Endodermal cell (in vitro differentiated cells): ENCODE measurements at regions not wholly inside any gene's neighbourhood (a gene's known extent, or its start where the extent isn't known, plus 50 kb on each side); places are given as distances from the start of the nearest gene placed in this dataset.
"Not testable (repeated sequence)": the region's sequence is repeated elsewhere in the genome, so short reads cannot be mapped to it uniquely, and the experiment has no call there.

Experiments
- DNase-seq: peaks from one replicate; pipeline ENCODE4 v3.0.0-alpha.2; 2017
- H3K27ac ChIP-seq: 2 replicates; pipeline ENCODE4 v1.5.1; 2013; ENCODE audit warnings: mild to moderate bottlenecking, low read depth, low read length, moderate library complexity
- H3K27me3 ChIP-seq: 2 replicates; pipeline ENCODE4 v1.6.1; 2013; ENCODE audit warnings: mild to moderate bottlenecking, low read length, moderate library complexity; ENCODE audit not compliant: insufficient read depth, control insufficient read depth, poor library complexity, severe bottlenecking
- H3K36me3 ChIP-seq: 2 replicates; pipeline ENCODE4 v1.7.0; 2013; ENCODE audit warnings: mild to moderate bottlenecking, low read length, moderate library complexity; ENCODE audit not compliant: control insufficient read depth, insufficient read depth
- H3K4me1 ChIP-seq: one replicate; pipeline ENCODE4 v1.7.0; 2013; ENCODE audit warnings: low read length; ENCODE audit not compliant: control insufficient read depth, insufficient read depth
- H3K4me3 ChIP-seq: 2 replicates; pipeline ENCODE4 v1.5.1; 2013; ENCODE audit warnings: mild to moderate bottlenecking, low read length, moderate library complexity
- H3K9ac ChIP-seq: 2 replicates; pipeline ENCODE4 v1.6.1; 2013; ENCODE audit warnings: mild to moderate bottlenecking, low read length, moderate library complexity; ENCODE audit not compliant: poor library complexity, severe bottlenecking; ENCODE audit errors: extremely low read depth
- H3K9me3 ChIP-seq: 2 replicates; pipeline ENCODE4 v1.6.1; 2013; ENCODE audit warnings: mild to moderate bottlenecking, low read length, moderate library complexity; ENCODE audit not compliant: control insufficient read depth
- H3K27ac Mint-ChIP-seq: 2 replicates; pipeline ENCODE4 v1.8.0; 2020; ENCODE audit warnings: mixed read lengths
- H3K27me3 Mint-ChIP-seq: 2 replicates; pipeline ENCODE4 v1.8.0; 2021; ENCODE audit warnings: mild to moderate bottlenecking, mixed read lengths; ENCODE audit not compliant: insufficient read depth
- H3K36me3 Mint-ChIP-seq: 2 replicates; pipeline ENCODE4 v1.8.0; 2020; ENCODE audit warnings: low read depth, mixed read lengths
- H3K4me1 Mint-ChIP-seq: 2 replicates; pipeline ENCODE4 v1.8.0; 2020; ENCODE audit warnings: mixed read lengths
- H3K4me3 Mint-ChIP-seq: 2 replicates; pipeline ENCODE4 v1.8.0; 2020; ENCODE audit warnings: mild to moderate bottlenecking, moderate library complexity, mixed read lengths
- H3K9me3 Mint-ChIP-seq: 2 replicates; pipeline ENCODE4 v1.8.0; 2020; ENCODE audit warnings: mild to moderate bottlenecking, mixed read lengths
- WGBS, 2 experiments: methylation state at CpG; one replicate each; pipeline versions ENCODE4 v1.1.5 to v1.1.7; 2013; ENCODE audit warnings: missing lambda C conversion rate in 2 of 2, mixed read lengths in 1 of 2; ENCODE audit not compliant: insufficient coverage in 1 of 2, insufficient read length in 1 of 2; 5-methylcytosine and 5-hydroxymethylcytosine counted together
- TF ChIP-seq, protein P1 (sequence below): fragments of 200-600 bp; sonication (generic); conservative IDR thresholded peaks from 2 replicates; pipeline ENCODE4 v1.5.0; 2021; ENCODE audit warnings: antibody characterized with exemption, mild to moderate bottlenecking

DNA sequence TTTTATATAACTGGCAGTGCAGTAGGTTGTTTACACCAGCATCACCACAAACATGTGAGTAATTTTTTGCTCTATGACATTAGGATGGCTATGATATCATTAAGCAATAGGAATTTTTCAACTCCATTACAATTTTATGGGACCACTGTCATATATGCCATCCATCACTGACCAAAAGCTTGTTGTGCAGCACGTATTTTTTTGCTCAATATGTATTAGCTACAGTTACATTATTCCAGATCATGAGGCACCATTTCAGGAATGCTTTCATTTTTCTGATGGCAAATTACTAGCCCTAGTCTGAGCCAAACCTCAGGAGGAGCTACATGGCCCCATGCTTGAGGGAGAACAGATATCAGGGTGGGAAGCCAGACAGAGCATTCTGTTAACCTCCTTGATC, 56.8 kb upstream of the DCLK2 start:
- Mint-ChIP-seq H3K9me3 (peaks cover 7% of the 10 kb centered on the region), H3K4me3 (no peak overlapping the region), H3K36me3 (no peaks in the 10 kb centered on the region), H3K27me3 (no peaks in the 10 kb centered on the region), H3K4me1 (no peaks in the 10 kb centered on the region), H3K27ac (no peak overlapping the region)
- Histone ChIP-seq H3K4me1 (no peaks in the 10 kb centered on the region), H3K4me3 (no peak overlapping the region), H3K9ac (no peak overlapping the region), H3K36me3 (no peaks in the 10 kb centered on the region), H3K9me3 (peaks cover 2% of the 10 kb centered on the region), H3K27me3 (no peaks in the 10 kb centered on the region), H3K27ac (no peak overlapping the region)
- TF ChIP-seq, protein P1, sequence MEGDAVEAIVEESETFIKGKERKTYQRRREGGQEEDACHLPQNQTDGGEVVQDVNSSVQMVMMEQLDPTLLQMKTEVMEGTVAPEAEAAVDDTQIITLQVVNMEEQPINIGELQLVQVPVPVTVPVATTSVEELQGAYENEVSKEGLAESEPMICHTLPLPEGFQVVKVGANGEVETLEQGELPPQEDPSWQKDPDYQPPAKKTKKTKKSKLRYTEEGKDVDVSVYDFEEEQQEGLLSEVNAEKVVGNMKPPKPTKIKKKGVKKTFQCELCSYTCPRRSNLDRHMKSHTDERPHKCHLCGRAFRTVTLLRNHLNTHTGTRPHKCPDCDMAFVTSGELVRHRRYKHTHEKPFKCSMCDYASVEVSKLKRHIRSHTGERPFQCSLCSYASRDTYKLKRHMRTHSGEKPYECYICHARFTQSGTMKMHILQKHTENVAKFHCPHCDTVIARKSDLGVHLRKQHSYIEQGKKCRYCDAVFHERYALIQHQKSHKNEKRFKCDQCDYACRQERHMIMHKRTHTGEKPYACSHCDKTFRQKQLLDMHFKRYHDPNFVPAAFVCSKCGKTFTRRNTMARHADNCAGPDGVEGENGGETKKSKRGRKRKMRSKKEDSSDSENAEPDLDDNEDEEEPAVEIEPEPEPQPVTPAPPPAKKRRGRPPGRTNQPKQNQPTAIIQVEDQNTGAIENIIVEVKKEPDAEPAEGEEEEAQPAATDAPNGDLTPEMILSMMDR = no peak
- 89 to 100% methylated on average over 1 of the region's 1 CpG for WGBS, 2 experiments
- no peak for DNase-seq

DNA sequence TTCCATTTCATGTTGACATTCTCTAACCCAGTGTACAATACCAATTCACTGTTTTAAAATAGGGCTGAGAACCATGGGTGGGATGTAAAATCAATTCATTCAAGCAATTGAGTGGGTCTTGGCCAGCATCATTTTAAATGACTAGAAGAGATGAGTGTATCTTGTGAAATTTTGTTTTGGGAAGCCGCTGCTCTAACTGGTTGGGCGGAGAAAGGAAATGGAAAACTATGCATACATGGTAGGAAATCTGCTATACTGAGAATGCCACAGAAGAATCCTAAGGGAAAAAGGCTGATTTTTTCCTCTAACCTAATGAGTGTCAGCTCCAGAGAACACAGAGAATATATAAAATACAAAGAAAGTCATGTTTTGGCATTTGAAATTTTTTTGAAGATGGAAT, 54.8 kb upstream of the DCLK2 start:
- peaks cover 2% of the 10 kb centered on the region for H3K27me3 Mint-ChIP-seq
- peaks cover 3% of the 10 kb centered on the region for H3K36me3 Mint-ChIP-seq
- no peak for DNase-seq
- TF ChIP-seq, protein P1 = no peak
- Histone ChIP-seq H3K9me3 (peaks cover 17% of the 10 kb centered on the region), H3K36me3 (no peaks in the 10 kb centered on the region), H3K27ac (no peak overlapping the region), H3K4me1 (no peaks in the 10 kb centered on the region), H3K4me3 (no peak overlapping the region), H3K27me3 (no peaks in the 10 kb centered on the region), H3K9ac (no peak overlapping the region)
- WGBS, 2 experiments = 89% methylated on average over 2 of the region's 2 CpGs; no CpG with 5 or more reads in 1 of the 2 experiments
- no peak overlapping the region for H3K27ac Mint-ChIP-seq
- no peaks in the 10 kb centered on the region for H3K4me1 Mint-ChIP-seq
- H3K4me3 Mint-ChIP-seq = no peak overlapping the region
- peaks cover 23% of the 10 kb centered on the region for H3K9me3 Mint-ChIP-seq

DNA sequence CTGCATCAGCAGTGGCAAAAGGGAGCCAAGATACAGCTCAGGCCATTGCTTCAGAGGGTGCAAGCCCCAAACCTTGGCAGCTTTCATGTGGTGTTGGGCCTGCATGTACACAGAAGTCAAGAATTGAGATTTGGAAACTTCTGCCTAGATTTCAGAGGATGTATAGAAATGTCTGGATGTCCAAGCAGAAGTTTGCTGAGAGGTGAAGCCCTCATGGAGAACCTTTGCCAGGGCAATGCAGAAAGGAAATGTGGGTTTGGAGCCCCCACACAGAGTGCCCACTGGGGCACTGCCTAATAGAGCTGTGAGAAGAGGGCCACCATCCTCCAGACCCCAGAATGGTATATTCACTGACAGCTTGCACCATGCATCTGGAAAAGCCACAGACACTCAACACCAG, 51.3 kb upstream of the DCLK2 start:
- not testable (repeated sequence) for H3K27ac ChIP-seq, H3K4me1 Mint-ChIP-seq, H3K4me3 Mint-ChIP-seq, H3K27me3 Mint-ChIP-seq, H3K9ac ChIP-seq, H3K27ac Mint-ChIP-seq, H3K4me3 ChIP-seq, H3K4me1 ChIP-seq, H3K27me3 ChIP-seq, H3K36me3 Mint-ChIP-seq, H3K36me3 ChIP-seq, DNase-seq
- peaks cover 28% of the 10 kb centered on the region for H3K9me3 Mint-ChIP-seq
- peaks cover 17% of the 10 kb centered on the region for H3K9me3 ChIP-seq
